CD14-positive monocyte (primary cell): ENCODE measurements at regions not wholly inside any gene's neighbourhood (a gene's known extent, or its start where the extent isn't known, plus 50 kb on each side); places are given as distances from the start of the nearest gene placed in this dataset.
"Not testable (repeated sequence)": the region's sequence is repeated elsewhere in the genome, so short reads cannot be mapped to it uniquely, and the experiment has no call there.

Experiments
- DNase-seq, 3 donors: peaks; one replicate each; pipeline ENCODE4 v3.0.0-alpha.2; 2011 to 2022
- H2AFZ ChIP-seq: 2 replicates; pipeline ENCODE4 v1.6.0; 2012; ENCODE audit warnings: mild to moderate bottlenecking, low read depth, low read length, inconsistent platforms; ENCODE audit not compliant: insufficient read depth, poor library complexity, severe bottlenecking
- H3K27ac ChIP-seq, 2 donors: 1 replicate in 1 of 2; 2 replicates in 1 of 2; pipeline ENCODE4 v1.5.1; 2012 to 2013; ENCODE audit warnings: low read length in 2 of 2, control low read depth in 1 of 2, inconsistent platforms in 1 of 2, low read depth in 1 of 2, mild to moderate bottlenecking in 1 of 2
- H3K27me3 ChIP-seq, 2 donors: one replicate each; pipeline versions ENCODE4 v1.6.0 to v1.6.1; 2011 to 2013; ENCODE audit warnings: low read length in 2 of 2; ENCODE audit not compliant: control insufficient read depth in 2 of 2, insufficient read depth in 2 of 2
- H3K36me3 ChIP-seq, 2 donors: replicated peaks in 1 of 2; 1 replicate in 1 of 2; 2 replicates in 1 of 2; pipeline versions ENCODE4 v1.5.1 to v1.6.1; 2012 to 2013; ENCODE audit warnings: low read length in 2 of 2, control low read depth in 1 of 2, inconsistent platforms in 1 of 2, mild to moderate bottlenecking in 1 of 2; ENCODE audit not compliant: insufficient read depth in 2 of 2, control insufficient read depth in 1 of 2
- H3K4me1 ChIP-seq, 2 donors: 1 replicate in 1 of 2; 2 replicates in 1 of 2; pipeline versions ENCODE4 v1.5.1 to v1.6.1; 2012 to 2013; ENCODE audit warnings: low read length in 2 of 2, control low read depth in 1 of 2, inconsistent platforms in 1 of 2, mild to moderate bottlenecking in 1 of 2, moderate library complexity in 1 of 2; ENCODE audit not compliant: insufficient read depth in 2 of 2, control insufficient read depth in 1 of 2
- H3K4me2 ChIP-seq: replicated peaks from 2 replicates; pipeline ENCODE3; 2012; ENCODE audit warnings: low read length, moderate library complexity, mild to moderate bottlenecking; ENCODE audit not compliant: poor library complexity, severe bottlenecking; ENCODE audit errors: extremely low read depth
- H3K4me3 ChIP-seq, 3 experiments: fragments of 200-600 bp in 1 of 3; sonication (generic) in 1 of 3; replicated peaks in 1 of 3; 1 replicate in 2 of 3; 2 replicates in 1 of 3; pipeline ENCODE4 v1.5.1; 2011 to 2013; ENCODE audit warnings: low read length in 3 of 3, mild to moderate bottlenecking in 3 of 3, control low read depth in 2 of 3, low read depth in 2 of 3, inconsistent platforms in 1 of 3, moderate library complexity in 1 of 3
- H3K79me2 ChIP-seq: 2 replicates; pipeline ENCODE4 v1.6.0; 2012; ENCODE audit warnings: mild to moderate bottlenecking, control low read depth, inconsistent platforms, low read length, moderate library complexity; ENCODE audit not compliant: insufficient read depth
- H3K9ac ChIP-seq: 2 replicates; pipeline ENCODE4 v1.6.0; 2017; ENCODE audit warnings: low read length, mild to moderate bottlenecking; ENCODE audit not compliant: insufficient read depth, poor library complexity, severe bottlenecking
- H3K9me3 ChIP-seq, 2 donors: replicated peaks in 1 of 2; 1 replicate in 1 of 2; 2 replicates in 1 of 2; pipeline versions ENCODE4 v1.5.1 to v1.6.1; 2012 to 2013; ENCODE audit warnings: low read length in 2 of 2, control low read depth in 1 of 2; ENCODE audit not compliant: control insufficient read depth in 1 of 2, insufficient read depth in 1 of 2
- H4K20me1 ChIP-seq: 2 replicates; pipeline ENCODE4 v1.6.0; 2012; ENCODE audit warnings: mild to moderate bottlenecking, low read length, control low read depth, moderate library complexity; ENCODE audit not compliant: insufficient read depth
- H3K27ac Mint-ChIP-seq, 7 donors: one replicate each; pipeline ENCODE4 v1.8.0; 2020; ENCODE audit warnings: mild to moderate bottlenecking in 7 of 7, mixed read lengths in 7 of 7, moderate library complexity in 6 of 7, inconsistent platforms in 2 of 7
- H3K27me3 Mint-ChIP-seq, 3 donors: one replicate each; pipeline ENCODE4 v1.8.0; 2021 to 2022; ENCODE audit warnings: low read depth in 3 of 3, mild to moderate bottlenecking in 3 of 3, mixed read lengths in 3 of 3, moderate library complexity in 3 of 3, inconsistent platforms in 1 of 3
- H3K36me3 Mint-ChIP-seq, 2 donors: one replicate each; pipeline ENCODE4 v1.8.0; 2020; ENCODE audit warnings: mixed read lengths in 2 of 2, inconsistent platforms in 1 of 2, mild to moderate bottlenecking in 1 of 2
- H3K4me1 Mint-ChIP-seq: one replicate; pipeline ENCODE4 v1.8.0; 2020; ENCODE audit warnings: mild to moderate bottlenecking, mixed read lengths
- H3K4me3 Mint-ChIP-seq, 2 donors: one replicate each; pipeline ENCODE4 v1.8.0; 2020; ENCODE audit warnings: mild to moderate bottlenecking in 2 of 2, mixed read lengths in 2 of 2, moderate library complexity in 1 of 2
- H3K9me3 Mint-ChIP-seq, 7 donors: one replicate each; pipeline ENCODE4 v1.8.0; 2020 to 2022; ENCODE audit warnings: mixed read lengths in 7 of 7, mild to moderate bottlenecking in 6 of 7, moderate library complexity in 6 of 7, inconsistent platforms in 2 of 7
- CTCF ChIP-seq: fragments of 200-600 bp; IDR thresholded peaks from one replicate; pipeline ENCODE4 v1.8.0; 2022; ENCODE audit warnings: antibody characterized with exemption, mild to moderate bottlenecking
- WGBS: methylation state at CpG from one replicate; pipeline ENCODE4 v1.1.5; 2013; ENCODE audit warnings: missing lambda C conversion rate; ENCODE audit not compliant: insufficient coverage; 5-methylcytosine and 5-hydroxymethylcytosine counted together
- intact Hi-C, 2 donors: fragments of 100-400 bp; cut with micrococcal nuclease; formaldehyde crosslinking; loops; one replicate each; pipeline versions ENCODE4 v1.15.0 to v1.15.1; 2023

GRCh38 chrX:107384397-107385105 lies 64.9 kb upstream of the FRMPD3 start:
- Mint-ChIP-seq H3K27ac (no peak overlapping the region), H3K4me1 (no peaks in the 10 kb centered on the region), H3K27me3 (peaks cover 3 to 12% (median 9%) of the 10 kb centered on the region in 3 donors), H3K4me3 (no peak overlapping the region), H3K36me3 (no peaks in the 10 kb centered on the region), H3K9me3 (peaks cover 0 to 1% (median 0%) of the 10 kb centered on the region in 7 donors)
- no peak for DNase-seq
- Histone ChIP-seq H3K36me3 (no peaks in the 10 kb centered on the region), H3K9ac (no peak overlapping the region), H3K4me2 (no peak overlapping the region), H3K27ac (no peak overlapping the region), H3K27me3 (peaks cover 0 to 2% of the 10 kb centered on the region in 2 donors), H4K20me1 (no peaks in the 10 kb centered on the region), H3K4me3 (no peak overlapping the region), H3K9me3 (no peaks in the 10 kb centered on the region), H3K4me1 (no peaks in the 10 kb centered on the region), H3K79me2 (no peaks in the 10 kb centered on the region), H2AFZ (no peak overlapping the region)
- intact Hi-C loops = no loop called here
- TF ChIP-seq CTCF = no peak
- no CpG with 5 or more reads among the region's 8 CpGs for WGBS

GRCh38 chrX:107389726-107390125 lies 59.7 kb upstream of the FRMPD3 start:
- no peak overlapping the region for H3K27ac Mint-ChIP-seq
- no peak for DNase-seq
- H3K4me3 Mint-ChIP-seq = no peak overlapping the region
- 100% methylated on average over 1 of the region's 2 CpGs for WGBS
- no peaks in the 10 kb centered on the region for H3K4me1 Mint-ChIP-seq
- Histone ChIP-seq H3K4me3 (no peak overlapping the region), H2AFZ (no peak overlapping the region), H3K36me3 (no peaks in the 10 kb centered on the region), H3K79me2 (no peaks in the 10 kb centered on the region), H3K27me3 (peaks cover 0 to 2% of the 10 kb centered on the region in 2 donors), H3K9ac (no peak overlapping the region), H3K27ac (no peak overlapping the region), H3K4me1 (no peaks in the 10 kb centered on the region), H3K4me2 (no peak overlapping the region), H3K9me3 (no peaks in the 10 kb centered on the region), H4K20me1 (no peaks in the 10 kb centered on the region)
- H3K36me3 Mint-ChIP-seq = no peaks in the 10 kb centered on the region
- intact Hi-C loops = no loop called here
- TF ChIP-seq CTCF = no peak
- peaks cover 1 to 4% (median 3%) of the 10 kb centered on the region in 3 donors for H3K27me3 Mint-ChIP-seq
- peaks cover 0 to 8% (median under 1%) of the 10 kb centered on the region in 7 donors for H3K9me3 Mint-ChIP-seq

- no CpG with 5 or more reads among the region's 1 CpG for WGBS
- H3K27me3 Mint-ChIP-seq, H3K4me3 Mint-ChIP-seq, H3K27ac Mint-ChIP-seq, H3K36me3 Mint-ChIP-seq, H3K4me1 Mint-ChIP-seq, H3K27me3 ChIP-seq, H4K20me1 ChIP-seq, H3K4me2 ChIP-seq, H3K9me3 ChIP-seq, H3K9ac ChIP-seq, intact Hi-C loops, DNase-seq, H3K4me3 ChIP-seq, H3K36me3 ChIP-seq, H3K79me2 ChIP-seq, H3K27ac ChIP-seq, H3K4me1 ChIP-seq, H2AFZ ChIP-seq: not testable (repeated sequence)
- peaks cover 0 to 11% (median 3%) of the 10 kb centered on the region in 7 donors for H3K9me3 Mint-ChIP-seq
Measured at GRCh38 chrX:107393656-107394055, 55.8 kb upstream of the FRMPD3 start.
